DND-41 (cell line): ENCODE measurements at regions not wholly inside any gene's neighbourhood (a gene's known extent, or its start where the extent isn't known, plus 50 kb on each side); places are given as distances from the start of the nearest gene placed in this dataset.

Experiments
- ATAC-seq: fragments of 200-7000 bp; cut with Tn5 transposase; 3 replicates; pipeline ENCODE4 v1.9.1; 2021; ENCODE audit warnings: low read depth; ENCODE audit not compliant: insufficient read depth
- DNase-seq: peaks from one replicate; pipeline ENCODE4 v3.0.0-alpha.2; 2020
- H2AFZ ChIP-seq: 2 replicates; pipeline ENCODE4 v1.6.0; 2012; ENCODE audit warnings: low read depth, low read length
- H3K27ac ChIP-seq: 2 replicates; pipeline ENCODE4 v1.5.1; 2012; ENCODE audit warnings: low read length, inconsistent platforms
- H3K27me3 ChIP-seq: fragments of 200-600 bp; sonication (generic); 2 replicates; pipeline ENCODE4 v1.6.0; 2012; ENCODE audit warnings: low read length, mild to moderate bottlenecking, inconsistent platforms; ENCODE audit not compliant: insufficient read depth, poor library complexity
- H3K36me3 ChIP-seq: 2 replicates; pipeline ENCODE4 v1.5.1; 2012; ENCODE audit warnings: low read length, inconsistent platforms; ENCODE audit not compliant: insufficient read depth
- H3K4me1 ChIP-seq: 2 replicates; pipeline ENCODE4 v1.5.1; 2012; ENCODE audit warnings: mild to moderate bottlenecking, low read length; ENCODE audit not compliant: insufficient read depth
- H3K4me2 ChIP-seq: 2 replicates; pipeline ENCODE4 v1.6.0; 2012; ENCODE audit warnings: mild to moderate bottlenecking, moderate library complexity, low read length, inconsistent platforms; ENCODE audit not compliant: insufficient read depth
- H3K4me3 ChIP-seq, 2 experiments: fragments of 200-600 bp in 1 of 2; shearing (Covaris generic) in 1 of 2; 2 replicates each; pipeline ENCODE4 v1.5.1; 2012 to 2016; ENCODE audit warnings: inconsistent platforms in 2 of 2, low read length in 2 of 2, mild to moderate bottlenecking in 2 of 2, low read depth in 1 of 2, moderate library complexity in 1 of 2
- H3K79me2 ChIP-seq: 2 replicates; pipeline ENCODE4 v1.6.0; 2012; ENCODE audit warnings: low read length, inconsistent platforms; ENCODE audit not compliant: insufficient read depth
- H3K9ac ChIP-seq: 2 replicates; pipeline ENCODE4 v1.6.0; 2012; ENCODE audit warnings: low read depth, mild to moderate bottlenecking, inconsistent platforms, low read length, moderate library complexity
- H3K9me3 ChIP-seq: 2 replicates; pipeline ENCODE4 v1.5.1; 2012; ENCODE audit warnings: low read length, moderate library complexity, mild to moderate bottlenecking, inconsistent platforms; ENCODE audit not compliant: insufficient read depth, severe bottlenecking
- H4K20me1 ChIP-seq: 2 replicates; pipeline ENCODE4 v1.6.0; 2012; ENCODE audit warnings: low read length; ENCODE audit not compliant: insufficient read depth
- CTCF ChIP-seq: IDR thresholded peaks from 2 replicates; pipeline ENCODE4 v1.5.1; 2012; ENCODE audit warnings: borderline replicate concordance, low read length, moderate library complexity, mild to moderate bottlenecking; ENCODE audit not compliant: poor library complexity, severe bottlenecking; ENCODE audit errors: extremely low read depth
- EZH2 ChIP-seq: IDR thresholded peaks from 3 replicates; pipeline ENCODE4 v1.6.1; 2012; ENCODE audit warnings: borderline replicate concordance, low read depth, mild to moderate bottlenecking, moderate library complexity, low read length, inconsistent platforms; ENCODE audit not compliant: severe bottlenecking

- no peaks in the 10 kb centered on the region for H4K20me1 ChIP-seq
- no peaks in the 10 kb centered on the region for H3K27me3 ChIP-seq
- no peak for DNase-seq
- no peak overlapping the region for H3K27ac ChIP-seq
- H2AFZ ChIP-seq, result no peak overlapping the region
- H3K4me2 ChIP-seq, result no peak overlapping the region
- H3K9ac ChIP-seq, result no peak overlapping the region
- H3K4me1 ChIP-seq, result no peaks in the 10 kb centered on the region
- H3K4me3 ChIP-seq, result no peak overlapping the region
- H3K36me3 ChIP-seq, result no peaks in the 10 kb centered on the region
- no peaks in the 10 kb centered on the region for H3K79me2 ChIP-seq
- no peak for TF ChIP-seq EZH2
- no peak for TF ChIP-seq CTCF
- H3K9me3 ChIP-seq, result peaks cover 6% of the 10 kb centered on the region
- no peak for ATAC-seq
Observed at GRCh38 chr13:95498886-95499285, 53.6 kb upstream of the CLDN10 start.

- Histone ChIP-seq H2AFZ (no peak overlapping the region), H3K9me3 (peaks cover 6% of the 10 kb centered on the region), H3K27me3 (no peaks in the 10 kb centered on the region), H3K36me3 (no peaks in the 10 kb centered on the region), H4K20me1 (no peaks in the 10 kb centered on the region), H3K4me3 (no peak overlapping the region), H3K27ac (no peak overlapping the region), H3K9ac (no peak overlapping the region), H3K4me1 (no peaks in the 10 kb centered on the region), H3K79me2 (no peaks in the 10 kb centered on the region), H3K4me2 (no peak overlapping the region)
- no peak for ATAC-seq
- TF ChIP-seq EZH2, result no peak
- no peak for TF ChIP-seq CTCF
- no peak for DNase-seq
Observed at GRCh38 chr13:95499811-95500712, 52.5 kb upstream of the CLDN10 start.

GRCh38 chr13:95502216-95502615, 50.3 kb upstream of the CLDN10 start:
- DNase-seq, result no peak
- H3K27me3 ChIP-seq, result no peaks in the 10 kb centered on the region
- no peak overlapping the region for H3K27ac ChIP-seq
- H3K4me2 ChIP-seq, result no peak overlapping the region
- no peaks in the 10 kb centered on the region for H3K79me2 ChIP-seq
- no peak overlapping the region for H3K9ac ChIP-seq
- H4K20me1 ChIP-seq, result no peaks in the 10 kb centered on the region
- no peaks in the 10 kb centered on the region for H3K36me3 ChIP-seq
- no peak overlapping the region for H2AFZ ChIP-seq
- H3K4me1 ChIP-seq, result no peaks in the 10 kb centered on the region
- TF ChIP-seq EZH2 (no peak), CTCF (no peak)
- H3K9me3 ChIP-seq, result peaks cover 6% of the 10 kb centered on the region
- H3K4me3 ChIP-seq, result no peak overlapping the region
- no peak for ATAC-seq
